ENCODE measurements at regions not wholly inside any gene's neighbourhood (a gene's known extent, or its start where the extent isn't known, plus 50 kb on each side); places are given as distances from the start of the nearest gene placed in this dataset.

GRCh38 chr18:27653247-27653646, 468.1 kb upstream of the CHST9 start:
- no peak for TF ChIP-seq CTCF (IDR thresholded peaks at IDR 0.05; ENCODE audit: insufficient read depth, low read length, severe bottlenecking)
- no peaks in the 10 kb centered on the region for H3K36me3 ChIP-seq (ENCODE audit: control insufficient read depth, insufficient read depth, low read length)
- DNase-seq (ENCODE audit: low read depth) (no peak), FAIRE-seq (no peak)
- no peak overlapping the region for H3K4me3 ChIP-seq (ENCODE audit: low read depth, low read length)
- no peaks in the 10 kb centered on the region for H3K27me3 ChIP-seq (ENCODE audit: control insufficient read depth, insufficient read depth, low read length)

- Histone ChIP-seq H3K36me3 (ENCODE audit: control insufficient read depth, insufficient read depth, low read length) (no peaks in the 10 kb centered on the region), H3K27me3 (ENCODE audit: control insufficient read depth, insufficient read depth, low read length) (no peaks in the 10 kb centered on the region), H3K4me3 (ENCODE audit: low read depth, low read length) (no peak overlapping the region)
- no peak for TF ChIP-seq CTCF (IDR thresholded peaks at IDR 0.05; ENCODE audit: insufficient read depth, low read length, severe bottlenecking)
- DNase-seq (ENCODE audit: low read depth) (peak; percentile 33), FAIRE-seq (no peak)
These were observed 467.5 kb upstream of the CHST9 start for GRCh38 chr18:27652480-27653121.

- FAIRE-seq (no peak), DNase-seq (ENCODE audit: low read depth) (no peak)
- no peaks in the 10 kb centered on the region for H3K36me3 ChIP-seq (ENCODE audit: control insufficient read depth, insufficient read depth, low read length)
- no peaks in the 10 kb centered on the region for H3K27me3 ChIP-seq (ENCODE audit: control insufficient read depth, insufficient read depth, low read length)
- TF ChIP-seq CTCF (IDR thresholded peaks at IDR 0.05; ENCODE audit: insufficient read depth, low read length, severe bottlenecking): no peak
- no peak overlapping the region for H3K4me3 ChIP-seq (ENCODE audit: low read depth, low read length)
These were observed 464.5 kb upstream of the CHST9 start for GRCh38 chr18:27649621-27650020.

- H3K27me3 ChIP-seq (ENCODE audit: control insufficient read depth, insufficient read depth, low read length): no peaks in the 10 kb centered on the region
- no peak for FAIRE-seq
- no peak overlapping the region for H3K4me3 ChIP-seq (ENCODE audit: low read depth, low read length)
- no peaks in the 10 kb centered on the region for H3K36me3 ChIP-seq (ENCODE audit: control insufficient read depth, insufficient read depth, low read length)
- no peak for DNase-seq (ENCODE audit: low read depth)
- no peak for TF ChIP-seq CTCF (IDR thresholded peaks at IDR 0.05; ENCODE audit: insufficient read depth, low read length, severe bottlenecking)
These were observed 460.8 kb upstream of the CHST9 start for GRCh38 chr18:27645929-27646328.

- no peak for TF ChIP-seq CTCF (IDR thresholded peaks at IDR 0.05; ENCODE audit: insufficient read depth, low read length, severe bottlenecking)
- FAIRE-seq (no peak), DNase-seq (ENCODE audit: low read depth) (no peak)
- H3K36me3 ChIP-seq (ENCODE audit: control insufficient read depth, insufficient read depth, low read length): no peaks in the 10 kb centered on the region
- no peak overlapping the region for H3K4me3 ChIP-seq (ENCODE audit: low read depth, low read length)
- H3K27me3 ChIP-seq (ENCODE audit: control insufficient read depth, insufficient read depth, low read length): no peaks in the 10 kb centered on the region
These were observed 451.5 kb upstream of the CHST9 start for GRCh38 chr18:27636576-27637085.

GRCh38 chr18:27632706-27633105, 447.6 kb upstream of the CHST9 start:
- FAIRE-seq: no peak
- TF ChIP-seq CTCF (IDR thresholded peaks at IDR 0.05; ENCODE audit: insufficient read depth, low read length, severe bottlenecking): no peak
- H3K27me3 ChIP-seq (ENCODE audit: control insufficient read depth, insufficient read depth, low read length): no peaks in the 10 kb centered on the region

More at GRCh38 chr18:27632706-27633105, 447.6 kb upstream of the CHST9 start:
- H3K36me3 ChIP-seq (ENCODE audit: control insufficient read depth, insufficient read depth, low read length): no peaks in the 10 kb centered on the region
- H3K4me3 ChIP-seq (ENCODE audit: low read depth, low read length): no peak overlapping the region
- no peak for DNase-seq (ENCODE audit: low read depth)

All from bronchial epithelial cell (primary cell).